Activated CD4-positive, alpha-beta T cell treated with anti-CD3 and anti-CD28 coated beads, Interleukin-2, amount 50 U/mL, for 48 hours (primary cell): ENCODE measurements at regions not wholly inside any gene's neighbourhood (a gene's known extent, or its start where the extent isn't known, plus 50 kb on each side); places are given as distances from the start of the nearest gene placed in this dataset.
"Not testable (repeated sequence)": the region's sequence is repeated elsewhere in the genome, so short reads cannot be mapped to it uniquely, and the experiment has no call there.

Source experiments
- DNase-seq, 2 experiments: peaks; one replicate each; pipeline ENCODE4 v3.0.0-alpha.2; 2020

DNA sequence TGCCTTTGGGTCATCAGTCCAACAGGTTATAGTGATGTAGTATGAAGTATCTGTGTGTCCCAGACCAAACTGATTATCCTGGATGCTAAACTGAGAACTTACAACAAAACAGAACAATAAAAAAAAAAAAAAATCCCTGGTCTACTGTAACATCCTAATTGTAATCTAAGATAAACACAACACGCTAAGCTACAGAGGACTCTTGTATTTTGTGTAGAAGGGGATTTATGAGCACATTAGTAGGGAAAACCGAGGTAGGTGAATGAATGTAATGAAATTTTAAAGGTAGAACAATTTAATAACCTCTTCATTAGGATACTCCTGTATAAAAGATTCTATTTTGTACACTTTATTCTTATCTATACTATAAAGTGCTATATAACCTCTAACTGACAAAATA, 424.1 kb downstream of the NDFIP2 start:
- DNase-seq: no peak

DNA sequence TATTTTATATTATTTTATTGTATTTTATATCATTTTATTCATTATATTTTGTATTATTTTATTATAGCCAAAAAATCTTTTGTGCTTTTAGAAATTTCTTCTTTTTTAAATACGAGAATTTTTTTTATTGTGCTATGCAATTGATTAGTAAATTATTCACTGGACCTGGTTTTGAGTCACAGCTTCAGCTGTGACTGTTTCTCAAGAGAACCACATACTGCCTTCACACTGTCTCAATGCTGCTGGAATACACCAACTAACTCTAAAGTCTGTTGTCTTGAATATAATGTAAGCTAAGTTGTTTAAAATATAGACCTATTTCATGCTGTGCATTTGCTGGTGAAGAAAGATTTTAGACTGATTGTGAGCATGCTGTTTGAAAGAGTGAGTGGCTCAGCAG, 423.6 kb downstream of the NDFIP2 start:
- no peak for DNase-seq

DNA sequence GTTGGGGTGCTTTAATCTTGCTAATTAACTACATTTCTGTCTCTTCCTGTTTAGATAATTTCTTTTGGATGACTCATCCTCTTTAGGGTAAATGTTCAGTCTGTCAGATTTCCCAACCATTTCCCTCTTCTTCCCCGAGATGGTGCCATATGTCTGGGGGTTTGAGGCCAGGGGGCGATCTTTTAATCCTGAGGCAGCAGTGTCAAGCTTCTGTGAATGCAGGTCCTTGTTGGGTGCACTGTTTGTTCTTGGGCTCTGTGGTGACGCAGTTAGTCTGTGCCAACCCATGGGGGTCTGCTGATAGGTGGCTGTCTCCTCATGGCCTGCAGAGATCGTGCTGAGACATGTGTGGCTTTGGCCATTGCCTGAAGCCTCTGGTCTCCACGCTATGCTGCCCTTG, 420.4 kb downstream of the NDFIP2 start:
- no peak for DNase-seq

DNA sequence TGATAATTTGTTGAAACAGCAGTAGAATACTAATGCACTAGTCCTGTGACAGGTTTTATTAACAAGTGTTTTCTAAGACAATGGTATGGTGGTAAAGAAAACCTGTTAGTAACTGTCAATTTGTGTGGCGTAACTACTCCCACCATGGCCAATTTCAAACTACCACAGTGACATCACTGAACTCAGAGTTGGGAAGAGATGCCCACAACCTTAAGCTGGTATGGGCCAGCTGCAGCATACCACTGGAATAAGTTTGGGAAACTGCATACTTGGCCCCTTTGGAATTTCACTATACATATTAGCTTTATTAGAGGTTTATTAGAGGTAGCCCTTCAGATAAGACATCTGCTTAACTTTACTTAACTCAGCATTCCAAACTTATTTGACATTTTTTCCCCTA, 419.4 kb downstream of the NDFIP2 start:
- no peak for DNase-seq

DNA sequence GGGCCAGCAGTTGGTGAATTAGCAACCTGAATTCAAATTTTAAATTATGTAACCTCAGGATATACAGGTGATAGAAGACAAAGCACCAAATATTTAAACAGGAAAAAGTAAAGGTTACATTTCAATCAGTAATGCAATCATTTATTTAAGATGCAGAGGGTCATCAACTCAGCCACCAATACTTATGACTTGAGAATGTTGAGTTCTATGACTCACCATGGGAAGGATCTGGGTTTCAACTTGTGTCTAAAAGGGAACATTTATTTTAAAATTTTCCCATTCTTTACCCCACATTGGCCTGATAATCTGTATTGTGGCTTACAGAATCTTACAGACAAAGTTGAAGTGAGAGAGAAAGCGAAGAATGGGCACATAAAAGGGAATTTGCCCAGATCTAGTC, 418.0 kb downstream of the NDFIP2 start:
- DNase-seq: no peak

DNA sequence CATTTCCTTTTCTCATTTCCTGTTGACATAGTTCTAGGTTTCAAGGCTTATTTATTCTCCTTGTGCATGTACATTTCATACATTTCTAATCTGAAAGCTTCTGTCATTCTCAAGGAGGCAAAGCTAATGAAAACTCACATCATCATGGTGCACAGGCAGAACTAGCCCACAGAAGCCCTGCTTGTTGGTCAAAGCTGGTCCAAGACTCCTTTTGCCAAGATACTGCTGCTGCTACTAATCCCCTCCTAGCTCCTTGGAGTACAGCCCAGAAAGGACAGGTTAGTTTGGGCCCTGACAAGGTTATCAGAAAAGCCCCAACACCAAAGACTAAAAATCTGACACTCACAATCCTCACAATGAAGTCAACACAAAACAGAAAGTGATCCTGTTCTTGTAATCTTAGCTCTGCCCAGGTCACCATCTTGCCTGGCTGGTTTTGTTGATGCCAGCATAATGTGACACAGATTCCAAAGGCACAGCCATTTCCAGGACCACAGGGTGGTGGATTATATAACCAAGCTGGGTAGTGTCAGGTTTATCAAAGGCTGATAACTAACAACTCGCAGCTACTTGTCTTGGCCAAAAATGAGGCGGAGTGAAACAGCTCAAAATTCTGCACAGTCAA, 417.4 kb downstream of the NDFIP2 start:
- DNase-seq: no peak

DNA sequence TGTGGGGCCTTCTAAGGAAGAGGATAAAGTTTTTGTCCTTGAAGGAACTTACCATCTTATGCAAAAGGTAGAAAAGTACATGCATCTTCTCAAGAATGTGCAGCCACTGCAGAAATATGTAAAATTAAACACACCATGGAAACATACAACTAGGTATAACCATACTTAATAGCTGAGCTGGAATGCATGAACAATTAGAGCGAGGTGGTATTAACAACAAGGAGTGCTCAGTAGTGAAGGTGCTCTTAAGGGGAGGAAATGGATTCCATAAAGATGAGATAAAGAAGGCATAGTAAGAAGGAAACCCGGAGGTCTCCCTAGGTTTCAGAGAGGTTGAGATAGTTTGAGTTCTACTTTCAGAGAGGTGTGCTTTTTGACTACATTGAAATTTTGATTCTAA, 415.9 kb downstream of the NDFIP2 start:
- DNase-seq: no peak

DNA sequence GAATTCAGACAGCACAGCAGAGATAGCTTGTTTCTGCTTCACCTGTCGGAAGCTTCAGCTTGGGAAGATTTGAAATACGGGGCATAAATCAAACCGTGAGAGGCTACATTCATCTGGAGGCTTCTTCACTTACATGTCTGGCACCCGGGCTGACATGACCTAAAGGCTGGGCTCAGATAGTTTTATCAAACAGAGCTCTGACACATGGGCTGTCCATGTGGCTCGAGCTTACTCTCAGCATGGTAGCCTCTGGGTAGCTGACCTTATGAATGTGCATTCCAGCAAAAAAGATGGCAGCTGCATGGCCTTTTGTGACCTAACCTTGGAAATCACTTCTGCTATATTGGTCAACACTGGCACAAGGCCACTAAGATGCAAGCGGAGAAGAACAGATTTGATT, 414.5 kb downstream of the NDFIP2 start:
- no peak for DNase-seq

DNA sequence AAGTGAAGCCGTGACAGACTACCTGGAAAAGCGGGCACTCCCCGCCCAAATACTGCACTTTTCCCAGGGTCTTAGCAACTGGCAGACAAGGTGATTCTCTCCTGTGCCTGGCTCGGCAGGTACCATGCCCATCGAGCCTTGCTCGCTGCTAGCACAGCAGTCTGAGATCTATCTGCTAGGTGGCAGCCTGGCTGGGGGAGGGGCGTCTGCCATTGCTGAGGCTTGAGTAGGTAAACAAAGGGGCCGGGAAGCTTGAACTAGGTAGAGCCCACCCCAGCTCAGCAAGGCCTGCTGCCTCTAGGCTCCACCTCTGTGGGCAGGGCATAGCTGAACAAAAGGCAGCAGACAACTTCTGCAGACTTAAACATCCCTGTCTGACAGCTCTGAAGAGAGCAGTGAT, 406.3 kb downstream of the NDFIP2 start:
- DNase-seq: not testable (repeated sequence)

DNA sequence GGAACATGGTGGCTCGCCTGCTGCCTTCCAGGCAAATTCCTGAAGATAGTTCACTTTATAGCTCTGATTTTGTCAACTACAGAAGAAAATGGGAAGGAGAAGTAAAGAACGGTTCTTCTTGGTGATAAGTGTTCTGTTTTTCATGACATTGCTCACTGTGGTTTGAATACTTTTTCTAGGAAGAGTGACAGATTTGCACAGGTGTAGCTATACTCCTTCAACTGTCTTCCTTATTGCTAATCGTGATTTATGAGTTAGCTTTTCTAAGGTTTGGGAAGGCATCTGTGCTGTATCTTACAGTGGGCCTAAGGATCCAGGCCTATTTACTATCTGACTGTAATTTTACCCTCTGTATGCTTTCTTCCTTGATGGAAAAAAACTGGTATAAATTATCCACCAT, 405.6 kb downstream of the NDFIP2 start:
- no peak for DNase-seq

DNA sequence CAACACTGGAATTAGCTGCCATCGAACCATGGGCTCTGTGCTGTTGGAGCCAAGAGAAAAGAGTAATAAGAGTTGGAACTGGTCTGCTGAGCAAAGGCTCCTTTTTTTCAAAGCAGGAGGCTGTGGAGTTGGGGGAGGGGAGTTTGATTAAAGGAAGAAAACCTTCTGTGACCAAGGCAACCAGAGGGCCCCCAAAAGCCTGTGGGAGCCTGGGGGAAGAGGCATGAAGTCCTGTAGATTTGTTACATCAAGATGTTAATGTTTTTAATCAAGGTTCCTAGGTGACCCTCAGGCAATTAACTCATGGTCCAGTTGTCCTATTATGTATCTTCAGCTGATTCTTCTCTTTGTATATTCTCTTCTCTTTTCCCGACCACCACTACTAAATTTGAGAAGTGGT, 403.9 kb downstream of the NDFIP2 start:
- no peak for DNase-seq

DNA sequence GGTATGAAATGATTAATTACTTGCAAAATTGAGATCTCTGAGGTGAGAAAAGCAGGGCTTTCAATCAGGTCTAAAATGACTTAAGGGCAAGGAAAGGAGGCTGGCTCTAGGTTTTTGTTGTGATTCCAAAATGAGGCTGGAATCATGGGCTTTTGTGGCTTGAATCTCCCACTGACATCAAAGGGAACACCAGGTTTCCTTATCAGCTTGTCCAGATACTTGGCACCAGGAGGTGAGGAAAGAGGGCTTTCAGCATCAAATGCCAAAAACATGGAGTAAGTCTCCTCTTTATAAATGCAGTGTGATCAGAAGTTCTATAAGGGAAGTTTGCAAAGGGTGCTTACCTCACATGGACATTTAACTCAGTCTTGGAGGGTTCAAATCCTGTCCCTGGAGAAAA, 402.3 kb downstream of the NDFIP2 start:
- no peak for DNase-seq

DNA sequence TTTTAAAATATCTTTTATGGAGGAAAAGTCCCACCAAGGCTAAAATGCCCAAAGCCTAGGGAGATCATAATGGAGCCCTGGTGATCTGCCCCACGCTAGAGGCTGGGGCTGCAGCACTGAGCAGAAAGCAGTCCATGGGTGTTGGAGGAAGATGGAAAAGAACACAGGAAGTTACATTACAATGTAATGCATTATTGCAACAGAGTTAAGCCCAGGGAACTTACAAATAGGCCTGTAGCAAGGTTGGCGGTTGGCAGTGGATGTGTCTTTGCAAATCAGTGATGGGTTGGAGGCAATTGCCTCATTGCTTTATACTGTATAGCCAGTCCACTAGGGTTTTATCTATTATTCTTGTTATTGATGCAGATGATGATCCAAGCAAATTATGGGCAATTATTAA, 399.9 kb downstream of the NDFIP2 start:
- DNase-seq: no peak

DNA sequence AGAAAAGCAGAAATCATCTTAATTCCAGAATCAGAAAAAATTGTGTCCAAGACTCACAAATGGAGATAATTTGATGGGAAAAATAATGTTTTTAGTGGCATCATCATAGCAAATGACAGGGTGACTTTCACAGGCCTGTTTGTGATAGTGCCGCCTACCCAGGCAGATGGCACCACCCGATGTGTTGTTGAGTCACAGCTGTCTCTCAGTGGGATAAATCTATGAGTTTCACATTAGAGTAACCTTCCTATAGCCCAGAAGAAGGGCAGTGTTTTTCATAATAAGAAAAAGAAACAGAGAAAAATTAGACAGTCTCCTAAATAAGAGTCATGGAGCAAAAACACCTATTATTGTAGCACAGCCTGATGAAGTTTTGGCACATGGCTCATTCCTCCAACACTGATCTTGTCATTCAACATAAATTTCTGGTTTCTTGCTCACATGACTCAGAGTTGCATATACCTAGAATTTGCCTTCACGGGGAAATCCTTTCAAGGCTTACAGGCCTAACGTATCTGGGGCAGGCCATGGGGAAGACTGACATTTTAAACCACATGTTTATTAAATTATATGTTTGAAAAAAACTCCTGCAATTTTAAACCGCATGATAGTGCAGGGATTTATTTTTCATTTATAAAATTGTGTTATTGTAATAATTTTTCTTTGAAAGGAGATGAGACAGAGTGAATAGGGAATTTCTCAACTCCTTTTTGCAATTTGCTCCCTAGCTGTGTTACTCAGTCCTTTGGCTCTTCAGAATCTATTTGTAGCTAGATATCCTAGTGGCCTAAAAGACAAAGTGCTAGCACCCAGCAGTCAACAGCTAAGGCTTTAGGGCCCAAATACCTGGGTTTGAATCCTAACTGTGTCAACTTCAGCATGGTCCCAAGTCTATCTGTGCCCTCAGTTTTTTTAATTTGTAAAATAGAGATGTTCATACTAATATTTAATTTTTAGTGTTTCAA, 393.7 kb downstream of the NDFIP2 start:
- no peak for DNase-seq

DNA sequence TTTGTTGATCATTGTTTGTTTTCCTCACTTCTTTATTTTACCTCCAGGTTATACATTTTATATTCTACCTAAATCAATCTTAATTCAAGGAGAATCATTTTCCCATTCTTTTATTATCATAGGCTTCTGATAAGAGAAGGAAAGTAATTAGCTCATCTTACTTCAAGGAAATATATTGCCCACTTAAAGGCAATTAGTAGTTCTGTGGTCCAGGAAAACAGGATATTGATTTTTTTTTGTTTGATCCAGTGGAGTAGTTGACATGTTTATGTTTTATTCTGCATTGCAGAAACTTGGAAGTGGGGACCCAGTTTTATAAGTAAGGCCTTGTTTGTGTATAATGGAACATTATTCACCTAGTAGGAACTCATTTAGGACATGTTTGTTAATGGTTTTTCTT, 390.6 kb downstream of the NDFIP2 start:
- DNase-seq: no peak

DNA sequence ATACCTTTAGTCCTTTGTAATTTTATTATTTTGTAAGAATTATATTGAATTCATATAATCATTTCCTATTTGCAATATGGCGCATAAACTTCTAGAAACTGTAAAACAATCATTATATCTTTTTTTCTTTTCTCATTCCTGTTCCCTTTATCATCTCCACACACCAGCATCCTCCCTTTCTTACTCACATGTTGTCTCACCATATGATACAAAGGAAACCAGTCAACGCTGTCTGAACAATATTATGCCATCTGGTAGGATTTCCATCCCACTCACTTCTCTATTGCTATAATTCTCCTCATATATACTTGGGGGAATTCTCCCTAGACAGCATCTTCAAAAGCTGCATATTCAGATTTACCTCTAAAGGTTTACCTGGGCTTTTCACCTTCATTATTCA, 389.8 kb downstream of the NDFIP2 start:
- DNase-seq: no peak

DNA sequence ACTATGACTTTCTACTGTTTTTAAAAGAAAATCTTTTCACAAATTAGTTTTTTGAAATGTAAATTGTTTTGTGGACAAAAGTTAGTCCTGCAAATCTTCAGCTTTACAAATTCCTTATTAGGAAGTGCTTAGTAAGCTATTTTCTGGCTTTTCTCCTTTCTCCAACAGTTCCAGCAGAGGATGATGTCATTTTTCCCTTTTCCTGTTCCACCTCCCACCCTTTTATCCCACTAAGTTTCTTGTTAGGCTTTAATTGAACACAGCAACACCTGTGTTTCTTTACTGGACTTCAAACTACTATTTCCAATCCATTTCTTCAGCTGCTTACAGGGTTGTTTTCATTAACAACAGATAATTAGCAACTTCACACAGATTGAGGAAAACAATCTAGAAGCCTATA, 389.2 kb downstream of the NDFIP2 start:
- DNase-seq: no peak

DNA sequence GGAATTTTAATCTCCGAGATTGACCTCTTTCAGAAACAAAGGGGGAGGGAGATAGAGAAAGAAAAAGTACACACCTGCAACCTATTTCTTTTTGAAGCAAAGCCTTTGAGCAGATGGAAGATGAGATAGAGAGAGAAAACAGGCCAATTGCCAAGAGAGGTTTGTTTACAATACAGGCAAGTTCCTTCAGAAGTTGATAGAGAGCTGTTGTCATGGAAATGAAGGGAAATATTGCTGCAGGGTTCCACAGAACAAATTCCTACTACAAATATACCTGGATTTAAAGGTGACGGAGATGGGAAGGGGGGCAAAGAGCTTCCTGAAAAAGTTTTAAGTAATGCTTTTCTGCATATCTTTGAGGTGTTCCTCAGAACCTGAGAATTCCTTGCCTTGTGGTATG, 388.4 kb downstream of the NDFIP2 start:
- no peak for DNase-seq

DNA sequence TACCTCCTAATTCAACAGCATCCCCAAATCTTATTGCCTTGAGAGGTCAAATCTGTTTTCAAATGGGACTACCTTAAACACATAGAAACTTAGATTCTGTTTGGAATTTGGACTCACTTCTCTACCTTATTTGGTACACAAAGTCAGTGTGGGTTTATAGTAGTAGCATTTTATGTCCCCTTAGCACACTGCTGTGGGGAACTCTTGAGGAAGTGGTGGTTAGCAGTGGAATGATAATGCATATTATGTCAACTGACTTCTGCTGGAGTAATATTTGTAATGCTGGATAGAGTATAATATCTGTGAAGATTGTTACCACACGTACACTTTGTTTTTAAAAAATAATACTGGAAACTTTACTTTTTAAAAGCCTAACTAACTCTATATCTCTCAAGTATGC, 386.3 kb downstream of the NDFIP2 start:
- DNase-seq: no peak

DNA sequence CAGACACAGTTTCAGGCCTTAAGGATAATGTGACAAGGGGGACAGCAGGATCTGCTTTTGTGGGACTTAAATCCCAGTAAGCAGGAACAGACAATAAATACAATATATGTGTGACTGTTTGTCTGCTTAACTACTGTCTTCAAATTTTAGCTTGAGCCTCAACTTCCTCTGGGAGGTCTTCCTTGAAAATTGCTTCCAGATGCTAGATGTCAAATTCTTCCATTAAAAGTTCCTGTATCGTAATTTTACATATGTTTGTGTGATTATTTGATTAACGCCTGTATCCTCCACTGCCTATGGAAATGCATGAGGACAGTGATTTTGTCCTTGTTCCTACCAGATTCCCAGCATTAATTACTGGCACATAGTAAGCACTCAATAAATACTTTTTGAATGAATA, 385.5 kb downstream of the NDFIP2 start:
- no peak for DNase-seq

DNA sequence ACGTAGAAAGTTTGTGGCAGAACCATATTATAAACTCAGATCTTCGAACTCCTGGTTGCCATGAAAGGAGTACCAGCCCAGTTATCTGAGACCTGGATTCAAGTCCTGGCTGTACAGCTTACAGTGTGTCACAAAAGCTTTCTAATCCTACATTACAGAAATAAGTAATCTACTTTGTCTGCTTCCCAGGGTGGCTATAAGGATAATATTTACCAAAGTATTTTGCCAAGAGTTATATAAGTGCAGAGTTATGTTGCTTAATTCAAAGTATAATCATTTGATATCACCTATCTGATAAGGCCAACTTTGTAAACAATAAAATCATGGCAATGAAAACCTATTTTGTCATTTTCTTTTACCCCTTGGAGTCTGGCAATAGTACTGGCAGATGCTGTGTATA, 381.6 kb downstream of the NDFIP2 start:
- no peak for DNase-seq

DNA sequence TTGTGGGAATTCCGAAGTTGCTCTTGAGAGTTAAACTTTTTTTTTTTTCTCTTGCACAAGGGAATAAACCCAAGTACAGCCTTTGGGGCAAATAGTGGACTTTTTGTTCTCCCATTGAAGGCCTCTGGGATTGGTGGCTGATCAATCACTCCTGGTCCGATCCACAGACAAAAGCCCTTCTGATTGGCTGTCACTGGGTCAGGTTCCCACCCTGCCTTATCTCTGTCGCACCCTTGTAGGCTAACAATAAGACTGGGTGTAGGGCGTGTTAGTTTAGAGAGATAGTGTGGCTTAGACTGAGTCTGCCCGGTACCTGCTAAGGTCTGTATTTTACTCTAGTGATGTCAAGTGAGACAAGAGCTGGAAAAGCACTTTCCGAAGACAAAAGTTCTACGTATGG, 380.8 kb downstream of the NDFIP2 start:
- DNase-seq: no peak

DNA sequence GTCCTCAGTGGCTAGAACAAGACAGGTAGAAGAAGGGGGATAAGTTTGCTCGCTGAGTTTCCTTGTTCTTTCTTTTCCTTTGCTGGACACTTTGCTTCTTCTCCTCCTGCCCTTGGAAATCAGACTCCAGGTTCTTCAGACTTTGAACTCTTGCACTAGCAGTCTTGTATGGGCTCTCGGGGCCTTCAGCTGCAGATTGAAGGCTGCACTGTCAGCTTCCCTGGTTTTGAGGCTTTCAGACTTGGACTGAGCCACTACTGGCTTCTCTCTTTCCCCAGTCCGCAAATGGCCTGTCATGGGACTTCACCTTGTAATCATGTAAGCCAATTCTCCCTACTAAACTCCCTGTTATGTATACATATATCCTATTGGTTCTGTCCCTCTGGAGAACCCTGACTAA, 379.8 kb downstream of the NDFIP2 start:
- no peak for DNase-seq

DNA sequence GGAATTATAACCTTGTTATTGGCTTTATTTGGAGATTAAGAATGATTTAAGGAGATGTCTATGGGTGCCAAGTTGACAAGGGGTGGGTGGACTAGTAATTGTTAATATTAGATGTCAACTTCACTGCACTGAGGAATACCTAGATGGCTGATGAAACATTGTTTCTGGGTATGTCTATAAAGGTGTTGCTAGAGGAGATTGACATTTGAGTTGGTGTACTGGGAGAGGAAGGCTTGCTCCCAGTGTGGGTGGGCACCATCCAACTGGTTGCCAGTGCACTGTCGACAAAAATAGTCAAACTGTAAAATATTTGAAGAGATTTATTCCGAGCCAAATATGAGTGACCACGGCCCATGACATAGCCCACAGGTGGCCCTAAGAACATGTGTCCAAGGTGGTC, 378.8 kb downstream of the NDFIP2 start:
- DNase-seq: no peak

DNA sequence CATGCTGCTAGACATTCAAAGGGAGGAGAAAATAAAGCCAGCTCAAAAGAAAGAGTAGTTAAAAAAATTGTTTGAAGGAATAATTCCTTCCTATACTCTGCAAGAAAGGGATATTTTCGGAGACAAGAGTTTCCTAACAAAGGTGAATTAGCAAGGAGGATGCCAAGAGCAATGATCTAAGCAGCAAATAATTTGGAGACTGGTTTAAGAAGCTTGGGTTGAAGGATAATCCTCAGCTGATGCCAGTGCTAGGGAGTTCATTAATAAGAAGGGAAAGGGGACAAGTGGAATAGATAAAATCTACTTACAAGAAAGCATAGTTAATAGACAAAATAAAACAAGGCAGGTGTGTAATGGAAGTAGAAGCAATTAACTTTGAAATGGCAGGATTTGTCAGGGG, 372.3 kb downstream of the NDFIP2 start:
- DNase-seq: no peak
